ENCODE measurements at regions not wholly inside any gene's neighbourhood (a gene's known extent, or its start where the extent isn't known, plus 50 kb on each side); places are given as distances from the start of the nearest gene placed in this dataset.

GRCh38 chr5:68463606-68464005 lies 248.1 kb downstream of the PIK3R1 start:
- no peak for TF ChIP-seq CTCF (IDR thresholded peaks at IDR 0.05)

- TF ChIP-seq CTCF (IDR thresholded peaks at IDR 0.05): no peak
These were observed 248.9 kb downstream of the PIK3R1 start for GRCh38 chr5:68464424-68464823.

DNA sequence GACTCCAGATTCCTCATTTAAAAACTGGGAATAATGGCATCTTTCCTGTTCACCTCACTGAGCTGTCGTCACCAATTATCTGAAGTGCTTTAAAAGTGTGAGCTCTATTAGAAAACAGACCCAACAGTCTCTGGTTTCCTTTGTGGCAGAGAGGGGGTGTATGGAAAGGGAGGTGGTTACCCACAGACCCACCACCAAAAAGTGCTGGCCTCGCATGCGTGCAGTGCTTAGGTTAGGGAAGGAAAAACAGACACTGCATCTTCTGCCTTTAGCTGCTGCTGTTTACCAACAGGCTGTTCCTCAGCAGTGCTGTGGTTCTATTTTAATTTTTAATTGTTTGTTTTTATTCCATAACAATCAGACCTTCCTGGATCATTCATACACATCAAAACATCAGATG lies 249.6 kb downstream of the PIK3R1 start:
- no peak for TF ChIP-seq CTCF (IDR thresholded peaks at IDR 0.05)

- no peak for TF ChIP-seq CTCF (IDR thresholded peaks at IDR 0.05)
These were observed 250.5 kb downstream of the PIK3R1 start for GRCh38 chr5:68465934-68466551.

DNA sequence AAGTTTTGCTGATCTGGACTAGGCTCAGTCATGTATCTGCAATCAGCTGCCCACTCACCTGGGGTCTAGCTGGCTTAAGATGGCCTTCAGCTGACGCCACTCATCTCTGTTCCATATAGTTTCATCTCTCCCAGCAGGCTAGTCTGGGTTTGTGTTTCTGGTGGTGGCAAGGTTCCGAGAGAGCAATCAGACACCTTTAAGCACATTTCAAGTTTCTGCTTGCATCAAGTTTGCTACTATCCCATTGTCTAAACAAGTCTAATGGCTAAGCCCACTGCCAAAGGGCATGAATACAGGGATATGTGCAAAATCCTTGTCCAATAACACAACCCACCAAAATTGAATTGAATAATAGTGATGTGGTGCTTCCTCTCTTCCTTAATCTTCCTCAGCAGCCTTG lies 251.7 kb downstream of the PIK3R1 start:
- TF ChIP-seq CTCF (IDR thresholded peaks at IDR 0.05): no peak

- no peak for TF ChIP-seq CTCF (IDR thresholded peaks at IDR 0.05)
These were observed 252.2 kb downstream of the PIK3R1 start for GRCh38 chr5:68467794-68468193.

DNA sequence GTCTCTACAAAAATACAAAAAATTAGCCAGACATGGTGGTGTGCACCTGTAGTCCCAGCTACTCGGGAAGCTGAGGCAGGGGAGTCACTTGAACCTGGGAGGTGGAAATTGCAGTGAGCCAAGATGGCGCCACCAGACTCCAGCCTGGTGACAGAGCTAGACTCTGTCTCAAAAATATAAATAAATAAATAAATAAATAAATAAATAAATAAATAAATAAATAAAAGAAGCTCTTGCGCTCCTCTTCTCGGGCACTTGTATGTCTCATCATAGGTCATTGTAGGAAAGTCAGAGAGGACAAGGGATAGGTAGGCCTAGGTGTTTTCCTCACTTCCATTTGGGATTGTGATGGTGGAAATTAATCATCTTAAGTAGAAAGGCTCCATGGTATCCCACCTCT lies 252.8 kb downstream of the PIK3R1 start:
- TF ChIP-seq CTCF (IDR thresholded peaks at IDR 0.05): no peak

DNA sequence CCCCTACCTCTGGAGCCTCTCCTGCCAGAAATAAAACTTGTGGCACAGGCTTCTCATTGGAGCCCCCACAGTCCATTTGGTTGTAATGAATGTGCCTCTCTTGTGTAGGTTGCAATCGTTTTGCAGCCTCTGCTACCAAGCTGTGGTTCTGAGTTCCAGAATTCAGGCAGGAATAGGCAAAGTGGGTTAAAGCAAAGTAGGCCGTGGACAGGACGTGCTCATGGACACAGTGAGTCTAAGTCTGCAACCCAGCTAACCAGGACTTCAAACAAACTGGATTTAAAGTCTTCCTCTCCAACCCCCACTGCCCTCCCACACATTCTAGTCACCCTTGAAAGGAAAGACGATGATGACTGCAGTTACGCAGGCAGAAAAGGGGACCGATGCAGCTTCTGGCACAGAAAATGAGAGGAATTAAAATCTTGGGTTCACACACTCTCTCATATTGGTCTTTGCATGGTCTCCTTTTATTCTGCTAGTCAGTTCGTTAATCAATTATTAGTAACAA lies 260.0 kb downstream of the PIK3R1 start:
- TF ChIP-seq CTCF (IDR thresholded peaks at IDR 0.05): no peak
